ENCODE measurements at regions not wholly inside any gene's neighbourhood (a gene's known extent, or its start where the extent isn't known, plus 50 kb on each side); places are given as distances from the start of the nearest gene placed in this dataset.

- TF ChIP-seq CTCF (IDR thresholded peaks at IDR 0.05) (no peak), ZFX (IDR thresholded peaks at IDR 0.05; ENCODE audit: borderline replicate concordance) (no peak)
Measured at GRCh38 chr6:140627002-140627401, 1252.6 kb upstream of the CITED2 start.
